WTC11 (cell line): ENCODE measurements at regions not wholly inside any gene's neighbourhood (a gene's known extent, or its start where the extent isn't known, plus 50 kb on each side); places are given as distances from the start of the nearest gene placed in this dataset.

Source experiments
- CBFB ChIP-seq: sonication (generic); formaldehyde crosslinking; IDR thresholded peaks from 2 replicates; pipeline ENCODE4 v1.8.1; 2022; ENCODE audit warnings: mild to moderate bottlenecking, low read depth, missing genetic modification reagents
- CREB1 ChIP-seq: sonication (generic); formaldehyde crosslinking; IDR thresholded peaks from 2 replicates; pipeline ENCODE4 v1.8.0; 2023; ENCODE audit warnings: mild to moderate bottlenecking, missing genetic modification reagents
- FOXJ3 ChIP-seq: sonication (generic); formaldehyde crosslinking; IDR thresholded peaks from 2 replicates; pipeline ENCODE4 v1.9.0; 2021; ENCODE audit warnings: missing genetic modification reagents, mild to moderate bottlenecking, borderline replicate concordance
- NFE2L1 ChIP-seq: sonication (generic); formaldehyde crosslinking; IDR thresholded peaks from 2 replicates; pipeline ENCODE4 v1.8.1; 2023; ENCODE audit warnings: missing genetic modification reagents
- NR3C1 ChIP-seq: sonication (generic); formaldehyde crosslinking; conservative IDR thresholded peaks from 2 replicates; pipeline ENCODE4 v1.8.1; 2023; ENCODE audit warnings: low read depth, mild to moderate bottlenecking, missing genetic modification reagents
- RELA ChIP-seq: sonication (generic); formaldehyde crosslinking; IDR thresholded peaks from 2 replicates; pipeline ENCODE4 v1.8.1; 2022; ENCODE audit warnings: missing genetic modification reagents, mild to moderate bottlenecking, borderline replicate concordance
- ZNF396 ChIP-seq: fragments of 250-450 bp; sonication (Bioruptor Pico); IDR thresholded peaks from 2 replicates; pipeline ENCODE4 v1.8.0; 2021; ENCODE audit warnings: mild to moderate bottlenecking, moderate library complexity, borderline replicate concordance
- ZNF423 ChIP-seq: fragments of 250-450 bp; sonication (Bioruptor Pico); IDR thresholded peaks from 2 replicates; pipeline ENCODE4 v2.1.2; 2022; ENCODE audit warnings: mild to moderate bottlenecking, moderate library complexity
- TF ChIP-seq, protein P1 (sequence below): sonication (generic); formaldehyde crosslinking; IDR thresholded peaks from 2 replicates; pipeline ENCODE4 v1.8.1; 2023; ENCODE audit warnings: mild to moderate bottlenecking, moderate library complexity, missing genetic modification reagents
- TF ChIP-seq, protein P2 (sequence below): fragments of 200-600 bp; IDR thresholded peaks from 2 replicates; pipeline ENCODE4 v1.8.0; 2022; ENCODE audit warnings: antibody characterized with exemption
- TF ChIP-seq, protein P3 (sequence below): sonication (generic); formaldehyde crosslinking; IDR thresholded peaks from 2 replicates; pipeline ENCODE4 v1.8.1; 2023; ENCODE audit warnings: mild to moderate bottlenecking, missing genetic modification reagents, moderate library complexity
- TF ChIP-seq, protein P4 (sequence below): sonication (generic); formaldehyde crosslinking; IDR thresholded peaks from 2 replicates; pipeline ENCODE4 v1.8.0; 2022; ENCODE audit warnings: missing genetic modification reagents

DNA sequence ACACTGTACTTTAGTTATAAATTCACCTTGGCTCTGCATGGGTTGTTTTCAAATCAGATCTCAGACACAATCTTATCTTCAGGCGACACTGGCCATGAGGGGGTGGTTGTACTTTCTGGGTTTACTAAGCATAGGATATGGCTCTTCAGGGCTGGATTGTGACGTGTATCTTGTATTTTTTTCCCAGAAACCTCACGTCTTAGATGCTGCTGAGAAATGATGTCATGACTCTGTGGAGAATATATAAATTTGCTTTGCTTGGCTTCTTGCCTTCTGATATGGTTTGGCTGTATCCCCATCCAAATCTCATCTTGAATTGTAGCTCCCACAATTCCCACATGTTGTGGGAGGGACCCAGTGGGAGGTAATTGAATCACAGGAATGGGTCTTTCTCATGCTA, 82.8 kb upstream of the VSTM5 start:
- TF ChIP-seq, protein P1, sequence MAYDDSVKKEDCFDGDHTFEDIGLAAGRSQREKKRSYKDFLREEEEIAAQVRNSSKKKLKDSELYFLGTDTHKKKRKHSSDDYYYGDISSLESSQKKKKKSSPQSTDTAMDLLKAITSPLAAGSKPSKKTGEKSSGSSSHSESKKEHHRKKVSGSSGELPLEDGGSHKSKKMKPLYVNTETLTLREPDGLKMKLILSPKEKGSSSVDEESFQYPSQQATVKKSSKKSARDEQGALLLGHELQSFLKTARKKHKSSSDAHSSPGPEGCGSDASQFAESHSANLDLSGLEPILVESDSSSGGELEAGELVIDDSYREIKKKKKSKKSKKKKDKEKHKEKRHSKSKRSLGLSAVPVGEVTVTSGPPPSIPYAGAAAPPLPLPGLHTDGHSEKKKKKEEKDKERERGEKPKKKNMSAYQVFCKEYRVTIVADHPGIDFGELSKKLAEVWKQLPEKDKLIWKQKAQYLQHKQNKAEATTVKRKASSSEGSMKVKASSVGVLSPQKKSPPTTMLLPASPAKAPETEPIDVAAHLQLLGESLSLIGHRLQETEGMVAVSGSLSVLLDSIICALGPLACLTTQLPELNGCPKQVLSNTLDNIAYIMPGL (CRISPR knock-in tag) = no peak
- TF ChIP-seq ZNF396 (no peak), NR3C1 (CRISPR knock-in tag) (no peak), CBFB (CRISPR knock-in tag) (no peak), RELA (no peak), CREB1 (CRISPR knock-in tag) (no peak), NFE2L1 (no peak), FOXJ3 (no peak), ZNF423 (CRISPR knock-in tag) (no peak)
- TF ChIP-seq, protein P2, sequence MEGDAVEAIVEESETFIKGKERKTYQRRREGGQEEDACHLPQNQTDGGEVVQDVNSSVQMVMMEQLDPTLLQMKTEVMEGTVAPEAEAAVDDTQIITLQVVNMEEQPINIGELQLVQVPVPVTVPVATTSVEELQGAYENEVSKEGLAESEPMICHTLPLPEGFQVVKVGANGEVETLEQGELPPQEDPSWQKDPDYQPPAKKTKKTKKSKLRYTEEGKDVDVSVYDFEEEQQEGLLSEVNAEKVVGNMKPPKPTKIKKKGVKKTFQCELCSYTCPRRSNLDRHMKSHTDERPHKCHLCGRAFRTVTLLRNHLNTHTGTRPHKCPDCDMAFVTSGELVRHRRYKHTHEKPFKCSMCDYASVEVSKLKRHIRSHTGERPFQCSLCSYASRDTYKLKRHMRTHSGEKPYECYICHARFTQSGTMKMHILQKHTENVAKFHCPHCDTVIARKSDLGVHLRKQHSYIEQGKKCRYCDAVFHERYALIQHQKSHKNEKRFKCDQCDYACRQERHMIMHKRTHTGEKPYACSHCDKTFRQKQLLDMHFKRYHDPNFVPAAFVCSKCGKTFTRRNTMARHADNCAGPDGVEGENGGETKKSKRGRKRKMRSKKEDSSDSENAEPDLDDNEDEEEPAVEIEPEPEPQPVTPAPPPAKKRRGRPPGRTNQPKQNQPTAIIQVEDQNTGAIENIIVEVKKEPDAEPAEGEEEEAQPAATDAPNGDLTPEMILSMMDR = no peak
- TF ChIP-seq, protein P3, sequence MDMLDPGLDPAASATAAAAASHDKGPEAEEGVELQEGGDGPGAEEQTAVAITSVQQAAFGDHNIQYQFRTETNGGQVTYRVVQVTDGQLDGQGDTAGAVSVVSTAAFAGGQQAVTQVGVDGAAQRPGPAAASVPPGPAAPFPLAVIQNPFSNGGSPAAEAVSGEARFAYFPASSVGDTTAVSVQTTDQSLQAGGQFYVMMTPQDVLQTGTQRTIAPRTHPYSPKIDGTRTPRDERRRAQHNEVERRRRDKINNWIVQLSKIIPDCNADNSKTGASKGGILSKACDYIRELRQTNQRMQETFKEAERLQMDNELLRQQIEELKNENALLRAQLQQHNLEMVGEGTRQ (CRISPR knock-in tag) = no peak
- TF ChIP-seq, protein P4, sequence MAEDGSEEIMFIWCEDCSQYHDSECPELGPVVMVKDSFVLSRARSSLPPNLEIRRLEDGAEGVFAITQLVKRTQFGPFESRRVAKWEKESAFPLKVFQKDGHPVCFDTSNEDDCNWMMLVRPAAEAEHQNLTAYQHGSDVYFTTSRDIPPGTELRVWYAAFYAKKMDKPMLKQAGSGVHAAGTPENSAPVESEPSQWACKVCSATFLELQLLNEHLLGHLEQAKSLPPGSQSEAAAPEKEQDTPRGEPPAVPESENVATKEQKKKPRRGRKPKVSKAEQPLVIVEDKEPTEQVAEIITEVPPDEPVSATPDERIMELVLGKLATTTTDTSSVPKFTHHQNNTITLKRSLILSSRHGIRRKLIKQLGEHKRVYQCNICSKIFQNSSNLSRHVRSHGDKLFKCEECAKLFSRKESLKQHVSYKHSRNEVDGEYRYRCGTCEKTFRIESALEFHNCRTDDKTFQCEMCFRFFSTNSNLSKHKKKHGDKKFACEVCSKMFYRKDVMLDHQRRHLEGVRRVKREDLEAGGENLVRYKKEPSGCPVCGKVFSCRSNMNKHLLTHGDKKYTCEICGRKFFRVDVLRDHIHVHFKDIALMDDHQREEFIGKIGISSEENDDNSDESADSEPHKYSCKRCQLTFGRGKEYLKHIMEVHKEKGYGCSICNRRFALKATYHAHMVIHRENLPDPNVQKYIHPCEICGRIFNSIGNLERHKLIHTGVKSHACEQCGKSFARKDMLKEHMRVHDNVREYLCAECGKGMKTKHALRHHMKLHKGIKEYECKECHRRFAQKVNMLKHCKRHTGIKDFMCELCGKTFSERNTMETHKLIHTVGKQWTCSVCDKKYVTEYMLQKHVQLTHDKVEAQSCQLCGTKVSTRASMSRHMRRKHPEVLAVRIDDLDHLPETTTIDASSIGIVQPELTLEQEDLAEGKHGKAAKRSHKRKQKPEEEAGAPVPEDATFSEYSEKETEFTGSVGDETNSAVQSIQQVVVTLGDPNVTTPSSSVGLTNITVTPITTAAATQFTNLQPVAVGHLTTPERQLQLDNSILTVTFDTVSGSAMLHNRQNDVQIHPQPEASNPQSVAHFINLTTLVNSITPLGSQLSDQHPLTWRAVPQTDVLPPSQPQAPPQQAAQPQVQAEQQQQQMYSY = no peak
